HG03520 (cell line): ENCODE measurements at regions not wholly inside any gene's neighbourhood (a gene's known extent, or its start where the extent isn't known, plus 50 kb on each side); places are given as distances from the start of the nearest gene placed in this dataset.
"Not testable (repeated sequence)": the region's sequence is repeated elsewhere in the genome, so short reads cannot be mapped to it uniquely, and the experiment has no call there.

Source experiments
- ATAC-seq: cut with Tn5 transposase; IDR thresholded peaks from one replicate; pipeline ENCODE4 v1.9.1; 2021; ENCODE audit warnings: mild to moderate bottlenecking, moderate library complexity; ENCODE audit not compliant: unreplicated experiment

GRCh38 chr15:66882251-66883020, 180.4 kb downstream of the SMAD6 start:
- no peak for ATAC-seq

- no peak for ATAC-seq
Observed at GRCh38 chr15:66883284-66883911, 181.4 kb downstream of the SMAD6 start.

GRCh38 chr15:66884115-66884622, 181.2 kb upstream of the SMAD3 start:
- ATAC-seq = no peak

- no peak for ATAC-seq
Observed at GRCh38 chr15:66884661-66885237, 180.7 kb upstream of the SMAD3 start.

- no peak for ATAC-seq
Observed at GRCh38 chr15:66885281-66885915, 180.0 kb upstream of the SMAD3 start.

GRCh38 chr15:66886241-66886675, 179.1 kb upstream of the SMAD3 start:
- ATAC-seq = no peak

- ATAC-seq = no peak
Observed at GRCh38 chr15:66886686-66887273, 178.6 kb upstream of the SMAD3 start.

- ATAC-seq = not testable (repeated sequence)
Observed at GRCh38 chr15:66889298-66889697, 176.1 kb upstream of the SMAD3 start.

- ATAC-seq = no peak
Observed at GRCh38 chr15:66891776-66892175, 173.6 kb upstream of the SMAD3 start.

GRCh38 chr15:66893294-66893693, 172.1 kb upstream of the SMAD3 start:
- no peak for ATAC-seq

GRCh38 chr15:66894363-66894762, 171.0 kb upstream of the SMAD3 start:
- no peak for ATAC-seq

GRCh38 chr15:66894986-66895780, 170.2 kb upstream of the SMAD3 start:
- no peak for ATAC-seq

GRCh38 chr15:66895794-66896453, 169.5 kb upstream of the SMAD3 start:
- ATAC-seq = no peak

- no peak for ATAC-seq
Observed at GRCh38 chr15:66896611-66897010, 168.8 kb upstream of the SMAD3 start.

GRCh38 chr15:66897416-66897815, 168.0 kb upstream of the SMAD3 start:
- ATAC-seq = no peak

- ATAC-seq = no peak
Observed at GRCh38 chr15:66897971-66898370, 167.4 kb upstream of the SMAD3 start.

GRCh38 chr15:66898656-66899386, 166.6 kb upstream of the SMAD3 start:
- no peak for ATAC-seq

- ATAC-seq = no peak
Observed at GRCh38 chr15:66899555-66900350, 165.6 kb upstream of the SMAD3 start.
